ENCODE measurements at regions not wholly inside any gene's neighbourhood (a gene's known extent, or its start where the extent isn't known, plus 50 kb on each side); places are given as distances from the start of the nearest gene placed in this dataset.

DNA sequence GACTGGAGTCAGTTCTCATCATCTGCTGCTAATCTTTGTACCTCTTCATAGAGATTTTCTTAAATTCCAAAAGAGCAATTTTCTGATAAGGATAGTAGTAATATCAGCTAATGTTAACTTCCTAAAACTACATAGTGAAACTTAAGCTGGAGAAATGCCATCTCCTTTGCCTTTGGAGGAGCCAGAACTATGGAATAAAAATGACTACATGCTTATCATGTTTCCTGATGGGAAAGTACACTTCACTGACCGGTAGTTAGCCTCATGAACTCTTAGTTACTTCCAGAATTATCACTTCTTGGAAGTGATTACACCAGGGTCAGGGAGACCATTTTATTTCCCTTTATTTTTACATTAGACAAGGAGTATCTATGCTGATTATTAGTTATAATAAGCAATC lies 1222.1 kb upstream of the TMEM132C start:
- TF ChIP-seq, protein P1, sequence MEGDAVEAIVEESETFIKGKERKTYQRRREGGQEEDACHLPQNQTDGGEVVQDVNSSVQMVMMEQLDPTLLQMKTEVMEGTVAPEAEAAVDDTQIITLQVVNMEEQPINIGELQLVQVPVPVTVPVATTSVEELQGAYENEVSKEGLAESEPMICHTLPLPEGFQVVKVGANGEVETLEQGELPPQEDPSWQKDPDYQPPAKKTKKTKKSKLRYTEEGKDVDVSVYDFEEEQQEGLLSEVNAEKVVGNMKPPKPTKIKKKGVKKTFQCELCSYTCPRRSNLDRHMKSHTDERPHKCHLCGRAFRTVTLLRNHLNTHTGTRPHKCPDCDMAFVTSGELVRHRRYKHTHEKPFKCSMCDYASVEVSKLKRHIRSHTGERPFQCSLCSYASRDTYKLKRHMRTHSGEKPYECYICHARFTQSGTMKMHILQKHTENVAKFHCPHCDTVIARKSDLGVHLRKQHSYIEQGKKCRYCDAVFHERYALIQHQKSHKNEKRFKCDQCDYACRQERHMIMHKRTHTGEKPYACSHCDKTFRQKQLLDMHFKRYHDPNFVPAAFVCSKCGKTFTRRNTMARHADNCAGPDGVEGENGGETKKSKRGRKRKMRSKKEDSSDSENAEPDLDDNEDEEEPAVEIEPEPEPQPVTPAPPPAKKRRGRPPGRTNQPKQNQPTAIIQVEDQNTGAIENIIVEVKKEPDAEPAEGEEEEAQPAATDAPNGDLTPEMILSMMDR (IDR thresholded peaks at IDR 0.05 in 4 of 5, conservative IDR thresholded peaks at IDR 0.05 in 1 of 5): no peak
- TF ChIP-seq POLR2A (IDR thresholded peaks at IDR 0.05): no peak

All from gastrocnemius medialis (tissue), 4 donors.